ENCODE measurements at regions not wholly inside any gene's neighbourhood (a gene's known extent, or its start where the extent isn't known, plus 50 kb on each side); places are given as distances from the start of the nearest gene placed in this dataset.

DNA sequence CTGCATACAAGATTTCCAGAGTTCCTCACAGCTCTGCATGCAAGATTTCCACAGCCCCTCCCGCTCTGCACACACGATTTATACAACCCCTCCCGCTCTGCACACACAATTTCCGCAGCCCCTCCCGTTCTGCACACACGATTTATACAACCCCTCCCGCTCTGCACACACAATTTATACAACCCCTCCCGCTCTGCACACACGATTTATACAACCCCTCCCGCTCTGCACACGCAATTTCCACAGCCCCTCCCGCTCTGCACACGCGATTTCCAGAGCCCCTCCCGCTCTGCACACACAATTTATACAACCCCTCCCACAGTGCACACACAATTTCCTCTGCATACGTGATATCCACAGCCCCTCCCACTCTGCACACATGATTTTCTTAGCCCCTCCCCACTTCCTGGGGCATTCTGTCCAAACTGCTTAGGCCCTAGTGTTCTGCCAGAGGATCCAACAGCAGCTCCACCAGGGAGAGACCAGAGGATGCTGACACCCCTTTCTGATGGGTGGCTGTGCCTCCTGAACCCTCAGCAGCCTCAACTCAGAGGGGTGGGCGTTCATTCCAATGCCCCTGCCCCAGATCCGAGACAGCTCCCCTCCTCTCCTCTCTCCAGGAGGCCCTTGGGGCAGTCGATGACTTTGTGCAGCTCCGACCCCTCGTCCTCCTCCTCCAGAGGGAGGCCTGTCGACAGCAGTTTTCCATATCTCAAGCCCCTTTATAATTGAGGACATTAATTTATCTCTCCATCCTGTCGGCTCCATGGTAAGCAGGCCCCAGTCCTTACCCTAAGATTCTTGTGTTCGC, 671.7 kb downstream of the BRD1 start:
- H3K4me1 ChIP-seq: no peaks in the 10 kb centered on the region
- H3K27me3 ChIP-seq: peaks cover 0 to 7% of the 10 kb centered on the region in 2 donors
- TF ChIP-seq, protein P1, sequence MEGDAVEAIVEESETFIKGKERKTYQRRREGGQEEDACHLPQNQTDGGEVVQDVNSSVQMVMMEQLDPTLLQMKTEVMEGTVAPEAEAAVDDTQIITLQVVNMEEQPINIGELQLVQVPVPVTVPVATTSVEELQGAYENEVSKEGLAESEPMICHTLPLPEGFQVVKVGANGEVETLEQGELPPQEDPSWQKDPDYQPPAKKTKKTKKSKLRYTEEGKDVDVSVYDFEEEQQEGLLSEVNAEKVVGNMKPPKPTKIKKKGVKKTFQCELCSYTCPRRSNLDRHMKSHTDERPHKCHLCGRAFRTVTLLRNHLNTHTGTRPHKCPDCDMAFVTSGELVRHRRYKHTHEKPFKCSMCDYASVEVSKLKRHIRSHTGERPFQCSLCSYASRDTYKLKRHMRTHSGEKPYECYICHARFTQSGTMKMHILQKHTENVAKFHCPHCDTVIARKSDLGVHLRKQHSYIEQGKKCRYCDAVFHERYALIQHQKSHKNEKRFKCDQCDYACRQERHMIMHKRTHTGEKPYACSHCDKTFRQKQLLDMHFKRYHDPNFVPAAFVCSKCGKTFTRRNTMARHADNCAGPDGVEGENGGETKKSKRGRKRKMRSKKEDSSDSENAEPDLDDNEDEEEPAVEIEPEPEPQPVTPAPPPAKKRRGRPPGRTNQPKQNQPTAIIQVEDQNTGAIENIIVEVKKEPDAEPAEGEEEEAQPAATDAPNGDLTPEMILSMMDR (IDR thresholded peaks at IDR 0.05): no peak
- no peaks in the 10 kb centered on the region for H3K36me3 ChIP-seq
- H3K27ac ChIP-seq: no peak overlapping the region
- H3K9me3 ChIP-seq: no peaks in the 10 kb centered on the region
- DNase-seq (ENCODE audit: low spot score): no peak
- no peak overlapping the region for H3K4me3 ChIP-seq

DNA sequence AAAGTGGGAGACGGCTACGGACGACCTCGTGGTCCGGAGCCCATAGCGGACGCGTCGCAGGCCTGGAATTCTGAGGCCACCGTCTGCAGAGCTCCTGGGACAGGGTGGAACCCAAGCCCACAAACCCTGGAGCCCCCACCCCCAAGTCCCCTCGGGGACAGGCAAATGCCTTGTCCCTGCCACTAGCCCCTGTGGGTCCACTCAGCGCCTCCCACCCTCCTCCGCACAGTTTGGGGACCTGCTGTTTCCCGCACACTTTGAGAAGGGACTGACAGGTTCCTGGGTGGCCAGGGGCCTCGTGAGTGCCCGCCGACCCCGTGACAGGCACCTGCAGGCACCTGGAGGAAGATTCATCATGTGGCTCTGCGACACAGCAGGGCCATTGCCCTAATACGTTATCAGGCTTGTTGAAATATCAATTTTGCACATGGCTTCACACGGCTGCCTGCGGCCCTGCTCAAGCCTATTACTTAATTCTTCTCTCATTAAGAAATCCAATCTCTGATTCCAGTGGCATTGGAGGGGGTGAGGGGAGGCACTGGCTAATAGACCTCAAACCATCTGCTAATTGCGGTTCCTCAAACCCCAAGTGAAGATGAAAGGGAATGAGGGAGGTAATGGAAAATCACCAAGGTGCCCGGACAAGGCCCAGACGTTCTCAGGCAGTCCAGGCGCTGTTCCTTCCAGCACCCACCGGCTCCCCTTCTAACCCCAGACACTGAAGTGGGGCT, 672.5 kb downstream of the BRD1 start:
- peaks cover 0 to 7% of the 10 kb centered on the region in 2 donors for H3K27me3 ChIP-seq
- H3K9me3 ChIP-seq: no peaks in the 10 kb centered on the region
- no peaks in the 10 kb centered on the region for H3K36me3 ChIP-seq
- H3K4me3 ChIP-seq: no peak overlapping the region
- no peak for DNase-seq (ENCODE audit: low spot score)
- TF ChIP-seq, protein P1 (IDR thresholded peaks at IDR 0.05): no peak
- no peaks in the 10 kb centered on the region for H3K4me1 ChIP-seq
- no peak overlapping the region for H3K27ac ChIP-seq

DNA sequence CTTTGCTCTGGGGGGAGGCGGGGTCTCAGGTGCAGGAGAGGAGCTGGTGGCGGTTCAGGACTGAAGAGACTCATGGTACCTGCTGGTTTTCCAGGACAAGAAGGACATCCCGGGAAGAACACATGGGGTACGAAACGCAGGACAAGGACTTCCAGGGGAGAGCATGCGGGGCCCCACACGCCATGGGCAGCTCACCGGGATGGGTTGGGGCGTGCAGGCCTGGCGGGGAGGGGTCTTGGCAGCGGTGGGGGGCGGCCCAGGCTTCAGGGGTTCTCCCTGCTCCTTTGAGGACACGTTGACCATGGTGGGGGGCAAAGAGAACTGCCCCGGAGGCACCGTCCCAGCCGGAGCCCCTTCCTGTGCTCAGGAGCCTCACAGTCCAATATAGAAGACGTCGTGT, 673.2 kb downstream of the BRD1 start:
- no peaks in the 10 kb centered on the region for H3K9me3 ChIP-seq
- H3K36me3 ChIP-seq: no peaks in the 10 kb centered on the region
- no peak overlapping the region for H3K4me3 ChIP-seq
- H3K27ac ChIP-seq: no peak overlapping the region
- TF ChIP-seq, protein P1 (IDR thresholded peaks at IDR 0.05): no peak
- DNase-seq (ENCODE audit: low spot score): no peak
- H3K4me1 ChIP-seq: no peaks in the 10 kb centered on the region
- peaks cover 0 to 7% of the 10 kb centered on the region in 2 donors for H3K27me3 ChIP-seq

DNA sequence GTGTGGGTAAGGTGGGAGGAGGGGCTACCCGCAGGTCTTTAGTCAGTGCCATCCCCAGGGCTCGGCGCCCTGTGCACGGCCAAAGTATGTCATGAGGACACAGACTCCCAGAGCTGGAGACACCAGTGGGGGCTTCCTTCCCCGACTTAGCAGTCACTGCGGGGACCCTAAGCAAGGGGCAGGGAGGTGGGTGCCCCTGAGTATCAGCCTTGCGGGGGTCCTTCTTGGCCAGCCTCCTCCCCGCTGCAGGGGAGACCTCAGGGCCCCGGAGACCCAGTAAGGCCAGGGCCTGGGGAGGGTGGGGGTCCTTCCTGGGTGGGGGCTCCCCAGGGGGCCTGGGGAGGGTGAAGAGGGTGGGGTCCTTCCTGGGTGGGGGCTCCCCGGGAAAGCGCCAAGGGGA, 673.8 kb downstream of the BRD1 start:
- Histone ChIP-seq H3K27me3 (peaks cover 0 to 4% of the 10 kb centered on the region in 2 donors), H3K4me1 (no peaks in the 10 kb centered on the region), H3K36me3 (no peaks in the 10 kb centered on the region), H3K4me3 (no peak overlapping the region), H3K9me3 (no peaks in the 10 kb centered on the region), H3K27ac (no peak overlapping the region)
- TF ChIP-seq, protein P1 (IDR thresholded peaks at IDR 0.05): no peak
- DNase-seq (ENCODE audit: low spot score): no peak

DNA sequence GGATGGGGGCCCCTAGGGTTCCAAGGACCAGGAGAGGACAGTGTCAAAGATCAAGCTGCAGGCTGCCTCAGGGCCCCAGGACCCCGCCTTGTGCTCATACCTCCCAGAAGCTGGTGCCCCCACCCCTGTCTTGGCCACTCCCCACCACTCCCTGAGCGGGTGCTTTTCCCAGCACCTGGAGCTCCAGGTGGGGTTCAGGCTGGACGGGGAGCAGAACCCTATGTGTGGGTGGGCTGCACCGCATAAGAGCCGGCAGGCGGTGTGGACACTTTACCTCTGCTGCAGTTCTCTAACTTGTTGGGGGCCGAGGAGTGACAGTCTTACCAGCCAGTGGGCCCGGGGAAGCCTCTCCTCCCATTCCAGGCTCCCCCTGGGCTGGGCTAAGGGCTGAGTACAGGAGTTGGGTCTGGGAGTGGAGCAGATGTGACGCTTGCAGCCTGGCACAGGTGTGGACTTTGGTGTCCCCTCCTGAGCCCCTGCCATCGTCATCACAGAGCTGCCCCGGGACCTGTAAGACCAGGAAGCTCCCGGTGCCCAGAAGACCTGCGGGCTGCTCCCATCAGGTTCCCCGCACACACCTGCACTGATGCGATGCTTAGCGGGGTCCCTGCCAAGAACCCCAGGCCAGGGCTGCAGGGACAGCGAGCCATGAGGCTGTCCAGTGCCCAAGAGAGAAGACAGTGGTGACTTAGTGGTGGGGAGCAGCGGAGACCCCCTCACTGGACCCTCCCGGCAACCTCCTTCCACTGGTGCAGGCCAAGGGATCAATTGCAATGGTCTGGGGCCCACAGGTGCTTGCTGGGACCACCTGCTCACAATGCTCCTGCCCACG, 674.5 kb downstream of the BRD1 start:
- TF ChIP-seq, protein P1 (IDR thresholded peaks at IDR 0.05): no peak
- H3K4me3 ChIP-seq: no peak overlapping the region
- DNase-seq (ENCODE audit: low spot score): no peak
- no peaks in the 10 kb centered on the region for H3K9me3 ChIP-seq
- no peaks in the 10 kb centered on the region for H3K27me3 ChIP-seq
- no peak overlapping the region for H3K27ac ChIP-seq
- no peaks in the 10 kb centered on the region for H3K36me3 ChIP-seq
- no peaks in the 10 kb centered on the region for H3K4me1 ChIP-seq

Measured in right atrium auricular region (tissue), 2 donors.